Heart left ventricle (tissue), 16 donors: ENCODE measurements at regions not wholly inside any gene's neighbourhood (a gene's known extent, or its start where the extent isn't known, plus 50 kb on each side); places are given as distances from the start of the nearest gene placed in this dataset.
"Not testable (repeated sequence)": the region's sequence is repeated elsewhere in the genome, so short reads cannot be mapped to it uniquely, and the experiment has no call there.

ENCODE experiments used
- ATAC-seq, 4 donors: fragments of 200-7000 bp; cut with Tn5 transposase; one replicate each; pipeline ENCODE4 v1.9.1; 2020 to 2022; ENCODE audit warnings: moderate library complexity in 4 of 4, mild to moderate bottlenecking in 3 of 4, moderate number of reproducible peaks in 1 of 4
- DNase-seq, 5 donors: peaks; one replicate each; pipeline ENCODE4 v3.0.0-alpha.2; 2020
- H3K27ac ChIP-seq, 12 donors: fragments of 200-600 bp; sonication (generic) in 4 of 12; one replicate each; pipeline versions ENCODE4 v1.5.0 to v1.8.0; 2016 to 2022; ENCODE audit warnings: mild to moderate bottlenecking in 2 of 12
- H3K27me3 ChIP-seq, 9 donors: fragments of 200-600 bp; sonication (generic) in 2 of 9; one replicate each; pipeline versions ENCODE4 v1.5.1 to v1.8.0; 2016 to 2022; ENCODE audit warnings: mild to moderate bottlenecking in 3 of 9
- H3K36me3 ChIP-seq, 9 donors: fragments of 200-600 bp; sonication (generic) in 2 of 9; one replicate each; pipeline versions ENCODE4 v1.5.0 to v1.8.0; 2018 to 2022; ENCODE audit warnings: mild to moderate bottlenecking in 2 of 9
- H3K4me1 ChIP-seq, 12 donors: fragments of 200-600 bp; sonication (generic) in 4 of 12; one replicate each; pipeline versions ENCODE4 v1.5.0 to v1.8.0; 2016 to 2022; ENCODE audit warnings: mild to moderate bottlenecking in 3 of 12
- H3K4me3 ChIP-seq, 12 donors: fragments of 200-600 bp; sonication (generic) in 4 of 12; one replicate each; pipeline versions ENCODE4 v1.5.0 to v1.8.0; 2017 to 2022; ENCODE audit warnings: mild to moderate bottlenecking in 9 of 12, moderate library complexity in 4 of 12
- H3K9me3 ChIP-seq, 12 donors: fragments of 200-600 bp; sonication (generic) in 4 of 12; one replicate each; pipeline versions ENCODE4 v1.5.0 to v1.8.0; 2016 to 2022; ENCODE audit warnings: mild to moderate bottlenecking in 1 of 12
- CTCF ChIP-seq, 12 donors: fragments of 200-600 bp; sonication (generic) in 4 of 12; IDR thresholded peaks; one replicate each; pipeline versions ENCODE4 v1.5.0 to v1.8.0; 2018 to 2022; ENCODE audit warnings: antibody characterized with exemption in 12 of 12, mild to moderate bottlenecking in 5 of 12
- POLR2A ChIP-seq, 2 donors: fragments of 450-650 bp; IDR thresholded peaks; one replicate each; pipeline ENCODE4 v1.6.1; 2017; ENCODE audit warnings: antibody characterized with exemption in 2 of 2, mild to moderate bottlenecking in 2 of 2, moderate library complexity in 2 of 2
- WGBS, 4 donors: extraction: QIAGEN DNeasy Blood & Tissue Kit in 2 of 4; methylation state at CpG; one replicate each; pipeline versions ENCODE4 v1.1.5 to v1.1.7; 2013 to 2018; 5-methylcytosine and 5-hydroxymethylcytosine counted together
- intact Hi-C, 10 donors: fragments of 100-400 bp; cut with DNase I; formaldehyde crosslinking; loops; one replicate each; pipeline versions ENCODE4 v1.11.1 to v1.14.2; 2022
- donor health status: ischemic (EF 13 %, LVEDD 7.1; RV severe dilation, severe dysfunction).
- donor health status: healthy with polysubstance abuse.
- donor health status: DM: no; HTN: yes; CAD: no.
- donor health status: DM: no; HTN: no; CAD: no.
- donor health status: ischemic (EF 25% LVEDD 6.9; RV normal size, moderate dysfunction).
- donor health status: ischemic (EF 25% LVEDD 5.7; RV mildly dilated, moderate dysfunction).
- donor health status: healthy.
- donor health status: DM: yes; HTN: yes; CAD: no.
- donor health status: ischemic (EF 35%, LVEDD 5.7; RV mildly dilated, moderate dysfunction).
- donor health status: nonischemic (EF 11% LVEDD 7.7; RV severe dilation, severe dysfunction).
- donor health status: DM: yes; HTN: yes; CAD: no.
- donor health status: PGD.
- donor health status: ischemic (EF 29% LVEDD 5.4; RV normal size, mild dysfunction).
- donor health status: nonischemic (EF 23%, LVEDD 6.1; RV moderate dilation, normal function).

- ATAC-seq = no peak
- WGBS, 4 donors = 77 to 91% (median 84%) methylated on average over 4 of the region's 4 CpGs
- Histone ChIP-seq H3K27ac (no peak overlapping the region), H3K4me1 (peaks cover 0 to 5% (median under 1%) of the 10 kb centered on the region in 12 donors), H3K36me3 (no peaks in the 10 kb centered on the region), H3K27me3 (no peaks in the 10 kb centered on the region), H3K4me3 (no peak overlapping the region), H3K9me3 (no peaks in the 10 kb centered on the region)
- TF ChIP-seq CTCF (IDR thresholded peaks at IDR 0.05) (no peak), POLR2A (IDR thresholded peaks at IDR 0.05) (no peak)
- intact Hi-C loops = no loop called here
- no peak for DNase-seq
Measured at GRCh38 chr6:4259391-4259790, 124.0 kb upstream of the ECI2 start.

GRCh38 chr6:4258733-4259132, 123.4 kb upstream of the ECI2 start:
- no peaks in the 10 kb centered on the region for H3K9me3 ChIP-seq
- no peak for DNase-seq
- no peak overlapping the region for H3K27ac ChIP-seq
- no peak for TF ChIP-seq POLR2A (IDR thresholded peaks at IDR 0.05)
- TF ChIP-seq CTCF (IDR thresholded peaks at IDR 0.05) = no peak
- H3K36me3 ChIP-seq = no peaks in the 10 kb centered on the region
- ATAC-seq = peak in 1 of 4 donors; percentile 57
- intact Hi-C loops = no loop called here
- H3K27me3 ChIP-seq = no peaks in the 10 kb centered on the region
- WGBS, 4 donors = 59 to 74% (median 67%) methylated on average over 5 of the region's 5 CpGs
- H3K4me3 ChIP-seq = no peak overlapping the region
- H3K4me1 ChIP-seq = peaks cover 0 to 12% (median 6%) of the 10 kb centered on the region in 12 donors

- H3K36me3 ChIP-seq = no peaks in the 10 kb centered on the region
- no peak for DNase-seq
- intact Hi-C loops = no loop called here
- WGBS, 4 donors = 53 to 82% (median 75%) methylated on average over 3 of the region's 3 CpGs
- H3K9me3 ChIP-seq = no peaks in the 10 kb centered on the region
- peak in 1 of 4 donors; percentile 19 for ATAC-seq
- H3K27ac ChIP-seq = no peak overlapping the region
- no peak overlapping the region for H3K4me3 ChIP-seq
- no peaks in the 10 kb centered on the region for H3K27me3 ChIP-seq
- H3K4me1 ChIP-seq = peaks cover 0 to 21% (median 12%) of the 10 kb centered on the region in 12 donors
- no peak for TF ChIP-seq POLR2A (IDR thresholded peaks at IDR 0.05)
- TF ChIP-seq CTCF (IDR thresholded peaks at IDR 0.05) = no peak
Measured at GRCh38 chr6:4256969-4257368, 121.6 kb upstream of the ECI2 start.

DNA sequence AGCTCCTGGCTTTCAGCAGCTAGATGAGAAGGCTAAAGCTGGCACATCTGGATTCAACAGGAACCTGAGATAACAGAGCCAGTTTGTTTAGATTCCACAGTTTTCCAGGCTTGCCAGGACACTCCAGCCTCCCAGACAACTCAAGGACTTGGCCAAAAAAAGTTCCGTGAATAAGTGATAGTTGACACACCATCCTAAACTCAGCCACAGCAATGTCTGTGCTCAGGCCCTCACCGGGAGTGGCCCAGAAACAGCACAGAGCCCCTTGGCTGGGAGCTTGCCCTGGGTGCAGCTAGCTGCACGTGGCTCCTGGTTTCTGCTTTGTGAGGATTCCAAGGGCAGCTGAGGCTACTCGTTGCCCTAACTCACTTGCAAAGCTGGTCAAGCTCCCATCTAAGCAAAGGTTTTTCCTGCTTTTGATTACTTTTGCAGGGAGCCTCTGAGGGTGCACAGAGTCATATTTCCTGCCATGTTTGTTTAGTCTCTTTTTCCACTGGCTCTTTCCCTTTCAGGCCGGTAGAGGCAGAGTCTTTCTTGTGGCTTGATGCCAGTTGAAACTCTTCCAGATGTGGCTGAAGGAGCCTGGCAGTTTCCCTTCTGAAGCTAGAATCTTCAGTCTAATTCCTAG, 118.3 kb upstream of the ECI2 start:
- Histone ChIP-seq H3K36me3 (no peaks in the 10 kb centered on the region), H3K4me3 (no peak overlapping the region), H3K27me3 (no peaks in the 10 kb centered on the region), H3K9me3 (no peaks in the 10 kb centered on the region), H3K27ac (peak overlapping the region in 8 of 12 donors; percentile 3 to 62 (median 21)), H3K4me1 (peaks cover 0 to 21% (median 12%) of the 10 kb centered on the region in 12 donors)
- ATAC-seq (peak; percentile 65 to 89 (median 81)), DNase-seq (peak in 3 of 5 donors; percentile 43 to 67 (median 52))
- WGBS, 4 donors = 4 to 19% (median 9%) methylated on average over 5 of the region's 5 CpGs
- intact Hi-C loops = no loop called here
- TF ChIP-seq POLR2A (IDR thresholded peaks at IDR 0.05) (no peak), CTCF (IDR thresholded peaks at IDR 0.05) (peak; percentile 20 to 71 (median 34))

DNA sequence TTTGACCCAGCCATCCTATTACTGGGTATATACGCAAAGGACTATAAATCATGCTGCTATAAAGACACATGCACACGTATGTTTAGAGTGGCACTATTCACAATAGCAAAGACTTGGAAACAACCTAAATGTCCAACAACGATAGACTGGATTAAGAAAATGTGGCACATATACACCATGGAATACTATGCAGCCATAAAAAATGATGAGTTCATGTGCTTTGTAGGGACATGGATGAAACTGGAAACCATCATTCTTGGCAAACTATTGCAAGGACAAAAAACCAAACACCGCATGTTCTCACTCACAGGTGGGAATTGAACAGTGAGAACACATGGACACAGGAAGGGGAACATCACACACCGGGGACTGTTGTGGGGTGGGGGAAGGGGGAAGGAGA, 117.1 kb upstream of the ECI2 start:
- H3K4me1 ChIP-seq = peaks cover 0 to 17% (median 12%) of the 10 kb centered on the region in 12 donors
- DNase-seq, intact Hi-C loops, H3K9me3 ChIP-seq, H3K4me3 ChIP-seq, H3K36me3 ChIP-seq, H3K27me3 ChIP-seq, ATAC-seq, H3K27ac ChIP-seq: not testable (repeated sequence)
- WGBS, 4 donors = 92 to 98% (median 93%) methylated on average over 5 of the region's 5 CpGs
